HG03432 (cell line): ENCODE measurements at regions not wholly inside any gene's neighbourhood (a gene's known extent, or its start where the extent isn't known, plus 50 kb on each side); places are given as distances from the start of the nearest gene placed in this dataset.

Experiments used
- ATAC-seq: cut with Tn5 transposase; IDR thresholded peaks from one replicate; pipeline ENCODE4 v1.9.1; 2021; ENCODE audit warnings: mild to moderate bottlenecking, moderate library complexity; ENCODE audit not compliant: unreplicated experiment

GRCh38 chr1:232556351-232556750, 73.6 kb downstream of the SIPA1L2 start:
- ATAC-seq = no peak

GRCh38 chr1:232555494-232556210, 74.3 kb downstream of the SIPA1L2 start:
- ATAC-seq = no peak

- ATAC-seq = no peak
Observed at GRCh38 chr1:232554409-232554808, 75.5 kb downstream of the SIPA1L2 start.

GRCh38 chr1:232553809-232554208, 76.1 kb downstream of the SIPA1L2 start:
- ATAC-seq = no peak

DNA sequence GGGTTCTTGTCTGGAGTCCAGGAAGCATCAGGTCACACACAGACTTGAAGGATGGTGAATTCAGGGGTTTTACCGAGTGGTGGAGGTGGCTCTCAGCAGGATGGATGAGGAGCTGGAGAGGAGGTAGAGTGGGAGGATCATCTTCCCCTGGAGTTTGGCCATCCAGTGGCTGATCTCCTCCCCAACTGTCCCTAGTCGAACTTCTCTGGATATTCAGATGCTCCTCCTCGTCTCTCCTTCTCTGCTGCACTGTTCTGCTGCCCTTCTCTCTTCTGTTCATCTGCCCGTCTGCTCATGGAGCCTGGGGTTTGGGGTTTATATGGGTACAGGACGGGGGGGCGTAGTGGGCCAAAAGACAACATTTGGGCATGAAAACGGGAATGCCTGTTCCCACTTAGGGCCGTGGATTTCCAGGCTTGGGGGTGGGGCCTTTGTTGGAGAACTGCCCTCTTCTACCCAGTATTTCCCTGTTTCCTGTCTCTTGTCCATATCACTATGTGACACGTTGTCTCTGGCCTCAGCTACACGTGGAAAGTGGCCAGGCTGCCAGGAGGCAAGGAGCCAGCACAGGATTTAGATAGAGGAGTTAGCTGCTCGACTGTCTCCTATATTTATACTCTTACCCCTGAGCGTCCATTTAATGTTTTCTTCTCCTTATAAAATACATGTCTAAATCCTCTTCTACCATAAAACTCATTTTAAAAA, 76.7 kb downstream of the SIPA1L2 start:
- ATAC-seq = no peak

- ATAC-seq = no peak
Observed at GRCh38 chr1:232551386-232551785, 78.5 kb downstream of the SIPA1L2 start.

GRCh38 chr1:232550007-232550406, 79.9 kb downstream of the SIPA1L2 start:
- no peak for ATAC-seq

DNA sequence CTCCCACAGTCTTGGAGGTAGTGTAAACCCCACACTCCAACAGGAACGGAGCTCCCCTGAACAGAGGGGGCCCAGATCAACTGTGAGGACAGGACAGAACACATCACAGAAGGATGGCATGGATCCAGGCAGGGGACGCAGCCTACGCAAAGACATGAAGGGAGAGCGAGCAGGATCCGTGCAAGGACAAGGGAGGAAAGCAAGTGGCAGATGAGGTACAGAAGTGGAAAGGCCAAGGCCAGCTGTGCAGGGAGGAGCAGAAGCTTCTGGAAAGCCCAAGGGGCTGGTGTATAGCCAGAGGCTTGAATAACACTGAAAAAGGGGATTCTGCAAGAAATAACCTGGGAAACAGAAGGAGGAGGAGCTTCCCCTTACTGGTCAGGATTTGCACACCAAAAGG, 81.2 kb downstream of the SIPA1L2 start:
- no peak for ATAC-seq

- no peak for ATAC-seq
Observed at GRCh38 chr1:232547938-232548484, 81.9 kb downstream of the SIPA1L2 start.

GRCh38 chr1:232542633-232543593, 87.0 kb downstream of the SIPA1L2 start:
- ATAC-seq = no peak

DNA sequence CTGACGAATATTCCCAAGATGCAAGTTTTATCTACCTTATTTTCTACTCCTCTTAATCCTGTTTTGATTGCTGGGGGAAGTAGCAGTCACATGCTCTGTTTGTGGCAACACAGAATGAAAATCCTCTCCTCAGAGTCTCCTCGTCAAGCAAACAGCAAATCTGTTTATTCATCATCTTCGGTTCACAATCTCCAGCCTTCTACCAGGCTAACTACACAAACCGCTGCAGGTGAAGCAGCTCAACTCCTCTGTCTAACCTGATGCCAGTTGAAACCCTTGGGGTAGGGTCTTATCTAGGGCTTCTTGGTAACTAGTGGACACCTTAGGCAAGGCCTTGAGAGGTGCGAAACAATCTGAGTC, 91.0 kb downstream of the SIPA1L2 start:
- no peak for ATAC-seq

- ATAC-seq = peak; percentile 47
Observed at GRCh38 chr1:232538224-232538942, 91.5 kb downstream of the SIPA1L2 start.

DNA sequence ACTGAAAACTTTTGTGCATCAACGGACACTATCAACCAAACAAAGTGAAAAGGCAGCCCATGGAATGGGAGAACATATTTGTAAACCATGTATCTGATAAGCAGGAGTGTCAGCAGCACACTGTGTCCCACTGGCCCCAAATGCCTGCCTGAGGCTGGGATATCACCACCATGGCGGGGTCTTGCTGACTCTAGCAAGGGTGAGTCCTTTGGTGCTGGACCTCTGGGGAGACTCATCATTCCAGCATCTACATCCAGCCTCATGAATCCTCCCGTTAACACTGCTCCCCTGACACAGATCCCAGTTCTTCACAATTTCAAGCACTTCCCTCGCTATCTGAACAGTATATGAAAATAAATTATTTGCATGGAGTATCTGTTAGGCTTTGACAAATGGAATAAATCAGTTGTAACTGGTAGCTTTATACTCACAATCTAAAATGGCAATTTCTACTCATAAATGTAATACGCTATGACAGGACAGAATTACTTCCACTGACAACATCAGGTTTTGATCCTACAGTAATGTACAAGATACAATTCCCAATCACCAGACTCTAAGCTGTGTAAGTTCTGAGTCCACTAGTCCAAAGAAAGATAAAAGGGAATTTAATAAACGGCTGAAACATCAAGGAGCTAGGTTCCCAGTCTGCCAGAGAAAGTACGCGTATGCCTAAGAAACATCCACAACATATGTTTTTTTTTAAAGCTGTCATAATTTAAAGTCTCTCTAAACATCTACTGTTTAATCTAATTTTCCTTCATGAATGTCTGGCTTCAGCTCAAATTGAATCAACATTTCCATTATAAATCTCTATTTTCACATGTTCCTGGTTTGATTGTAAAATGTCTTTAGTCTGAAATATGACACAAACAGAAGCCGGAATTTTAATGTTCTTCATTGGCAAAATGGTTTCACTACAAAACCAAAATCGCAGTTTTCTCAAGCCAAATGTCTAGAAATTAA, 95.1 kb downstream of the SIPA1L2 start:
- ATAC-seq = no peak

GRCh38 chr1:232533328-232533727, 96.6 kb downstream of the SIPA1L2 start:
- ATAC-seq = no peak

DNA sequence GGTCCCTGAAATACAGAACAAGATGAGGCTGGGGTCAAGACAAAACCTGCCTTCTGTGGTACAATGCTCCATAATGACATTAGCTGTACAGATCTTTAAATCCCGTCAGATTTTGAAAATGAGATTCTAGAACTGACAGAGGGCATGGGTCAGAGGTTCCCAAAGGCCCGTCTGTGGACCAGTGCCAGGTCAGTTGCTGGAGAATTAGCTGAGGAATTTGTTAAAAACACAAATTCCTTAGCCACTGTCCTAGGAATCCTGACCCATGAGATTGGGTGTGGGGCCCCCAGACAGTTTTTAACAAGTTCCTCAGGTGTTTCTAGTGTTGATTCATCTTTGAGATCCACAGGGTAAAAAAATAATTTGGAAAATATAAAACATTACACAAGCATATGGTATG, 97.0 kb downstream of the SIPA1L2 start:
- ATAC-seq = no peak

GRCh38 chr1:232531291-232531690, 98.6 kb downstream of the SIPA1L2 start:
- no peak for ATAC-seq

GRCh38 chr1:232529747-232530146, 100.2 kb downstream of the SIPA1L2 start:
- ATAC-seq = no peak

GRCh38 chr1:232528472-232529089, 101.4 kb downstream of the SIPA1L2 start:
- no peak for ATAC-seq

- no peak for ATAC-seq
Observed at GRCh38 chr1:232524056-232524455, 105.9 kb downstream of the SIPA1L2 start.
